H1 (cell line): ENCODE measurements at regions not wholly inside any gene's neighbourhood (a gene's known extent, or its start where the extent isn't known, plus 50 kb on each side); places are given as distances from the start of the nearest gene placed in this dataset.

ENCODE experiments used
- CTCF ChIA-PET: fragments of 300-600 bp; sonication (Branson Sonifier 250); formaldehyde crosslinking; loops from one replicate; lab custom pipeline; 2021; ENCODE audit not compliant: partially characterized antibody; lab: Charles Lee
- POLR2A ChIA-PET: fragments of 300-600 bp; sonication (Branson Sonifier 250); formaldehyde crosslinking; loops from one replicate; lab custom pipeline; 2021; ENCODE audit warnings: inconsistent platforms; ENCODE audit not compliant: partially characterized antibody; lab: Charles Lee
- DNase-seq, 2 experiments: peaks; one replicate each; pipeline versions ENCODE4 v3.0.0 to v3.0.0-alpha.2; 2010 to 2022; ENCODE audit warnings: low spot score in 2 of 2, low read depth in 1 of 2, mixed read lengths in 1 of 2
- FAIRE-seq: peaks from 2 replicates; lab custom pipeline; 2011; peaks lifted over from hg19 to GRCh38; lab: Jason Lieb, UNC
- H2AFZ ChIP-seq: 2 replicates; pipeline ENCODE4 v1.8.1; 2012; ENCODE audit warnings: low read length, inconsistent platforms
- H2AK5ac ChIP-seq: 2 replicates; pipeline ENCODE4 v1.6.1; 2013; ENCODE audit warnings: low read depth, low read length
- H2BK120ac ChIP-seq: replicated peaks from 2 replicates; pipeline ENCODE3; 2013; ENCODE audit warnings: low read depth, low read length, inconsistent platforms
- H2BK12ac ChIP-seq: 2 replicates; pipeline ENCODE4 v1.6.1; 2013; ENCODE audit warnings: low read depth, low read length
- H2BK15ac ChIP-seq: 2 replicates; pipeline ENCODE4 v1.6.1; 2013; ENCODE audit warnings: low read length
- H2BK20ac ChIP-seq: 2 replicates; pipeline ENCODE4 v1.6.1; 2013; ENCODE audit warnings: low read length
- H2BK5ac ChIP-seq: 2 replicates; pipeline ENCODE4 v1.6.1; 2013; ENCODE audit warnings: low read depth, low read length
- H3K14ac ChIP-seq: 2 replicates; pipeline ENCODE4 v1.6.1; 2013; ENCODE audit warnings: inconsistent platforms; ENCODE audit not compliant: insufficient read length
- H3K18ac ChIP-seq: 2 replicates; pipeline ENCODE4 v1.6.1; 2013; ENCODE audit warnings: low read length; ENCODE audit errors: extremely low read depth
- H3K23ac ChIP-seq: 2 replicates; pipeline ENCODE4 v1.6.1; 2013; ENCODE audit warnings: inconsistent platforms; ENCODE audit not compliant: insufficient read length
- H3K23me2 ChIP-seq: 2 replicates; pipeline ENCODE4 v1.6.1; 2013; ENCODE audit warnings: low read depth, low read length
- H3K27ac ChIP-seq: 2 replicates; pipeline ENCODE4 v1.6.1; 2011; ENCODE audit warnings: low read depth, low read length, inconsistent platforms
- H3K27me3 ChIP-seq, 4 experiments: replicated peaks in 1 of 4; 1 replicate in 1 of 4; 2 replicates in 3 of 4; pipeline versions ENCODE4 v1.6.1 to v1.8.1; 2011 to 2013; ENCODE audit warnings: low read length in 3 of 4, mild to moderate bottlenecking in 3 of 4, inconsistent platforms in 2 of 4, mixed read lengths in 2 of 4, moderate library complexity in 1 of 4; ENCODE audit not compliant: control insufficient read depth in 3 of 4, insufficient read depth in 3 of 4; ENCODE audit errors: extremely low read depth in 1 of 4
- H3K36me3 ChIP-seq, 4 experiments: 2 replicates each; pipeline versions ENCODE4 v1.6.1 to v1.8.1; 2011 to 2013; ENCODE audit warnings: mild to moderate bottlenecking in 4 of 4, low read length in 3 of 4, moderate library complexity in 2 of 4, control low read depth in 1 of 4, inconsistent platforms in 1 of 4; ENCODE audit not compliant: insufficient read depth in 4 of 4, control insufficient read depth in 2 of 4
- H3K4ac ChIP-seq: replicated peaks from 2 replicates; pipeline ENCODE3; 2013; ENCODE audit warnings: low read length, low read depth, mixed read lengths, inconsistent platforms; ENCODE audit not compliant: insufficient read length
- H3K4me1 ChIP-seq, 4 experiments: replicated peaks in 1 of 4; 1 replicate in 1 of 4; 2 replicates in 3 of 4; pipeline versions ENCODE4 v1.6.1 to v1.8.1; 2011 to 2013; ENCODE audit warnings: low read length in 3 of 4, inconsistent platforms in 2 of 4, mixed read lengths in 1 of 4; ENCODE audit not compliant: insufficient read depth in 4 of 4, control insufficient read depth in 3 of 4
- H3K4me2 ChIP-seq, 2 experiments: 2 replicates each; pipeline versions ENCODE4 v1.6.1 to v1.8.1; 2011 to 2013; ENCODE audit warnings: low read depth in 2 of 2, low read length in 2 of 2, control low read depth in 1 of 2, inconsistent platforms in 1 of 2, mild to moderate bottlenecking in 1 of 2; ENCODE audit not compliant: insufficient read depth in 1 of 2
- H3K4me3 ChIP-seq, 4 experiments: fragments of 200-600, 300-600 bp in 1 of 4; sonication (generic), shearing (Covaris generic), sonication (Bioruptor Twin) in 1 of 4; 2 replicates each; pipeline versions ENCODE4 v1.5.1 to v1.8.1; 2011 to 2016; ENCODE audit warnings: low read length in 4 of 4, low read depth in 3 of 4, control low read depth in 2 of 4, inconsistent platforms in 2 of 4, mild to moderate bottlenecking in 2 of 4, mixed read lengths in 1 of 4, moderate library complexity in 1 of 4; ENCODE audit not compliant: insufficient read depth in 2 of 4; ENCODE audit errors: extremely low read depth in 1 of 4
- H3K56ac ChIP-seq: replicated peaks from 2 replicates; pipeline ENCODE3; 2013; ENCODE audit warnings: low read depth, mild to moderate bottlenecking, mixed read lengths, low read length, inconsistent platforms; ENCODE audit not compliant: insufficient read length
- H3K79me1 ChIP-seq: 2 replicates; pipeline ENCODE4 v1.6.1; 2013; ENCODE audit warnings: low read depth, low read length, control low read depth
- H3K79me2 ChIP-seq, 2 experiments: 2 replicates each; pipeline versions ENCODE4 v1.6.1 to v1.8.1; 2012 to 2013; ENCODE audit warnings: low read length in 2 of 2, mild to moderate bottlenecking in 2 of 2, inconsistent platforms in 1 of 2; ENCODE audit not compliant: insufficient read depth in 2 of 2, control insufficient read depth in 1 of 2
- H3K9ac ChIP-seq, 4 experiments: replicated peaks in 1 of 4; 1 replicate in 1 of 4; 2 replicates in 3 of 4; pipeline versions ENCODE4 v1.6.1 to v1.8.1; 2011 to 2013; ENCODE audit warnings: low read depth in 3 of 4, low read length in 3 of 4, control low read depth in 2 of 4, mild to moderate bottlenecking in 2 of 4, moderate library complexity in 2 of 4, inconsistent platforms in 1 of 4; ENCODE audit errors: extremely low read depth in 1 of 4
- H3K9me3 ChIP-seq, 2 experiments: 2 replicates each; pipeline versions ENCODE4 v1.6.1 to v1.8.1; 2012 to 2013; ENCODE audit warnings: mild to moderate bottlenecking in 2 of 2, moderate library complexity in 2 of 2, control low read depth in 1 of 2, inconsistent platforms in 1 of 2, low read depth in 1 of 2, low read length in 1 of 2, mixed read lengths in 1 of 2; ENCODE audit not compliant: insufficient read depth in 2 of 2
- H4K20me1 ChIP-seq, 2 experiments: replicated peaks in 1 of 2; 2 replicates each; pipeline versions ENCODE3 to v1.8.1; 2011 to 2013; ENCODE audit warnings: inconsistent platforms in 2 of 2, low read length in 2 of 2, mild to moderate bottlenecking in 1 of 2; ENCODE audit not compliant: insufficient read depth in 2 of 2, control insufficient read depth in 1 of 2
- H4K5ac ChIP-seq: 2 replicates; pipeline ENCODE4 v1.6.1; 2013; ENCODE audit warnings: low read length, low read depth, mixed read lengths, inconsistent platforms; ENCODE audit not compliant: insufficient read length
- H4K8ac ChIP-seq: 2 replicates; pipeline ENCODE4 v1.8.0; 2013; ENCODE audit warnings: mild to moderate bottlenecking, moderate library complexity, low read length, inconsistent platforms; ENCODE audit not compliant: insufficient read depth; ENCODE audit errors: extremely low read depth
- H4K91ac ChIP-seq: replicated peaks from 2 replicates; pipeline ENCODE3; 2013; ENCODE audit warnings: low read length, mixed read lengths, inconsistent platforms; ENCODE audit not compliant: insufficient read length
- BACH1 ChIP-seq: IDR thresholded peaks from 2 replicates; pipeline ENCODE4 v1.6.1; 2012; ENCODE audit warnings: low read length, improper control_type of control experiment
- BCL11A ChIP-seq, 2 experiments: IDR thresholded peaks; one replicate each; pipeline ENCODE4 v1.6.1; 2011; ENCODE audit warnings: low read depth in 2 of 2, low read length in 2 of 2, mild to moderate bottlenecking in 2 of 2
- CHD1 ChIP-seq: IDR thresholded peaks from 2 replicates; pipeline ENCODE4 v1.6.1; 2012; ENCODE audit warnings: low read depth, low read length, improper control_type of control experiment
- HDAC2 ChIP-seq, 2 experiments: fragments of 300-600 bp in 1 of 2; sonication (generic) in 1 of 2; IDR thresholded peaks; 2 replicates each; pipeline ENCODE4 v1.6.1; 2011 to 2012; ENCODE audit warnings: low read depth in 2 of 2, low read length in 2 of 2, mild to moderate bottlenecking in 2 of 2, moderate library complexity in 2 of 2, borderline replicate concordance in 1 of 2, inconsistent platforms in 1 of 2
- JUN ChIP-seq: IDR thresholded peaks from 2 replicates; pipeline ENCODE4 v1.6.1; 2011; ENCODE audit warnings: low read depth, mild to moderate bottlenecking, improper control_type of control experiment, low read length
- JUND ChIP-seq: IDR thresholded peaks from 2 replicates; pipeline ENCODE4 v1.6.1; 2011; ENCODE audit warnings: mild to moderate bottlenecking, improper control_type of control experiment, low read length
- MAFK ChIP-seq: IDR thresholded peaks from 2 replicates; pipeline ENCODE4 v1.6.1; 2012; ENCODE audit warnings: low read depth, mild to moderate bottlenecking, improper control_type of control experiment, low read length
- NANOG ChIP-seq: IDR thresholded peaks from 2 replicates; pipeline ENCODE4 v1.6.1; 2011; ENCODE audit warnings: low read length, low read depth, mild to moderate bottlenecking, inconsistent platforms; ENCODE audit not compliant: insufficient read depth, poor library complexity, severe bottlenecking
- PHF8 ChIP-seq: fragments of 200-600 bp; sonication (generic); conservative IDR thresholded peaks from 2 replicates; pipeline ENCODE4 v1.7.1; 2012; ENCODE audit warnings: low read depth, mild to moderate bottlenecking, inconsistent platforms, low read length, moderate library complexity
- RAD21 ChIP-seq, 2 experiments: IDR thresholded peaks in 1 of 2; conservative IDR thresholded peaks in 1 of 2; 2 replicates each; pipeline ENCODE4 v1.6.1; 2011; ENCODE audit warnings: low read depth in 2 of 2, low read length in 2 of 2, improper control_type of control experiment in 1 of 2, inconsistent platforms in 1 of 2, mild to moderate bottlenecking in 1 of 2, moderate library complexity in 1 of 2
- RNF2 ChIP-seq: fragments of 200-900, 300-1000 bp; sonication (generic); IDR thresholded peaks from 2 replicates; pipeline ENCODE4 v1.7.1; 2016; ENCODE audit warnings: borderline replicate concordance, low read depth, mild to moderate bottlenecking, antibody characterized with exemption, low read length; ENCODE audit not compliant: poor library complexity, severe bottlenecking; ENCODE audit errors: missing control alignments
- SAP30 ChIP-seq: fragments of 300-600 bp; sonication (generic); IDR thresholded peaks from 2 replicates; pipeline ENCODE4 v1.7.1; 2012; ENCODE audit warnings: low read length, moderate library complexity, mild to moderate bottlenecking, inconsistent platforms; ENCODE audit not compliant: insufficient read depth, insufficient replicate concordance
- TEAD4 ChIP-seq: IDR thresholded peaks from 2 replicates; pipeline ENCODE4 v1.6.1; 2012; ENCODE audit warnings: low read depth, low read length, inconsistent platforms, mixed read lengths
- WGBS, 2 experiments: shearing (Covaris generic) in 1 of 2; methylation state at CpG; one replicate each; pipeline versions ENCODE4 v1.1.6 to v1.1.7; 2013 to 2015; ENCODE audit warnings: low lambda C conversion rate in 2 of 2, mixed read lengths in 2 of 2, inconsistent platforms in 1 of 2, low coverage in 1 of 2, missing lambda C conversion rate in 1 of 2; ENCODE audit not compliant: insufficient replicate concordance in 2 of 2, insufficient coverage in 1 of 2, insufficient read length in 1 of 2; ENCODE audit errors: extremely low coverage in 1 of 2, missing lambda C conversion rate in 1 of 2; 5-methylcytosine and 5-hydroxymethylcytosine counted together

GRCh38 chr9:107933516-107933915 is 443.9 kb upstream of the KLF4 start:
- H2BK120ac ChIP-seq: no peak overlapping the region
- ChIA-PET CTCF (no interaction called here), POLR2A (no interaction called here)
- no peak overlapping the region for H2BK15ac ChIP-seq
- FAIRE-seq: no peak
- no peak overlapping the region for H2AK5ac ChIP-seq
- H4K20me1 ChIP-seq: no peaks in the 10 kb centered on the region
- TF ChIP-seq SAP30 (no peak), CHD1 (no peak), RNF2 (no peak), BACH1 (no peak), BCL11A (IDR thresholded peaks at IDR 0.05; ENCODE audit: low read depth in 2 of 2, low read length in 2 of 2) (no peak), JUN (no peak), NANOG (no peak), TEAD4 (no peak), JUND (no peak), HDAC2 (IDR thresholded peaks at IDR 0.05; ENCODE audit: borderline replicate concordance in 1 of 2, low read depth in 2 of 2, low read length in 2 of 2) (no peak), RAD21 (IDR thresholded peaks at IDR 0.05 in 1 of 2, conservative IDR thresholded peaks at IDR 0.05 in 1 of 2; ENCODE audit: low read depth in 2 of 2, low read length in 2 of 2) (no peak), PHF8 (no peak), MAFK (no peak)
- H3K23ac ChIP-seq: no peak overlapping the region
- 93% methylated on average over 6 of the region's 6 CpGs; no CpG with 5 or more reads in 1 of the 2 experiments for WGBS, 2 experiments
- H3K79me2 ChIP-seq: no peaks in the 10 kb centered on the region
- no peak overlapping the region for H4K8ac ChIP-seq
- H3K27ac ChIP-seq: no peak overlapping the region
- H3K9ac ChIP-seq: no peak overlapping the region
- H2AFZ ChIP-seq: no peak overlapping the region
- no peaks in the 10 kb centered on the region for H3K27me3 ChIP-seq
- H4K91ac ChIP-seq: no peak overlapping the region
- H3K4me2 ChIP-seq: no peak overlapping the region
- no peak overlapping the region for H3K18ac ChIP-seq
- no peaks in the 10 kb centered on the region for H3K36me3 ChIP-seq
- H3K56ac ChIP-seq: no peak overlapping the region
- no peaks in the 10 kb centered on the region for H3K9me3 ChIP-seq
- no peak overlapping the region for H3K14ac ChIP-seq
- no peak overlapping the region for H2BK5ac ChIP-seq
- no peak overlapping the region for H4K5ac ChIP-seq
- H2BK12ac ChIP-seq: no peak overlapping the region
- no peaks in the 10 kb centered on the region for H3K23me2 ChIP-seq
- H3K4ac ChIP-seq: no peak overlapping the region
- no peak overlapping the region for H3K4me3 ChIP-seq
- H3K79me1 ChIP-seq: no peaks in the 10 kb centered on the region
- H2BK20ac ChIP-seq: no peak overlapping the region
- H3K4me1 ChIP-seq: no peaks in the 10 kb centered on the region
- DNase-seq: no peak
